ENCODE measurements at regions not wholly inside any gene's neighbourhood (a gene's known extent, or its start where the extent isn't known, plus 50 kb on each side); places are given as distances from the start of the nearest gene placed in this dataset.

- H3K4me2 ChIP-seq (ENCODE audit: insufficient read depth, low read length, poor library complexity, severe bottlenecking), result no peak overlapping the region
- no peak overlapping the region for H3K18ac ChIP-seq (ENCODE audit: low read length)
- no peak overlapping the region for H2BK5ac ChIP-seq (ENCODE audit: low read length)
- no peaks in the 10 kb centered on the region for H3K36me3 ChIP-seq (replicated peaks in 1 of 2; ENCODE audit: control insufficient read depth in 2 of 2, insufficient read depth in 2 of 2, low read length in 2 of 2)
- no peak overlapping the region for H3K23ac ChIP-seq (ENCODE audit: low read depth, low read length, poor library complexity)
- H3K4ac ChIP-seq (ENCODE audit: low read length), result no peak overlapping the region
- H3K4me3 ChIP-seq (ENCODE audit: low read length in 2 of 2), result no peak overlapping the region
- no peak overlapping the region for H3K27ac ChIP-seq (replicated peaks; ENCODE audit: low read length)
- no peak overlapping the region for H2AFZ ChIP-seq (ENCODE audit: low read length)
- no peak overlapping the region for H2BK120ac ChIP-seq (ENCODE audit: low read depth, low read length)
- DNase-seq (ENCODE audit: low spot score), result no peak
- H3K27me3 ChIP-seq (ENCODE audit: control insufficient read depth in 3 of 3, insufficient read depth in 3 of 3, low read depth in 1 of 3, low read length in 3 of 3), result no peaks in the 10 kb centered on the region
- no peak overlapping the region for H3K14ac ChIP-seq (ENCODE audit: low read length)
- no peaks in the 10 kb centered on the region for H3K9me3 ChIP-seq (replicated peaks in 1 of 2; ENCODE audit: control insufficient read depth in 2 of 2, insufficient read depth in 1 of 2, low read depth in 1 of 2, low read length in 2 of 2)
- no peak overlapping the region for H2AK5ac ChIP-seq (ENCODE audit: low read depth, low read length)
- no peak overlapping the region for H4K8ac ChIP-seq (ENCODE audit: low read depth, low read length)
- no peak overlapping the region for H2BK12ac ChIP-seq (ENCODE audit: low read length)
- H3K79me1 ChIP-seq (ENCODE audit: low read depth, low read length), result no peaks in the 10 kb centered on the region
- H3K4me1 ChIP-seq (ENCODE audit: control insufficient read depth in 2 of 2, insufficient read depth in 1 of 2, low read depth in 1 of 2, low read length in 2 of 2), result no peaks in the 10 kb centered on the region
- no peak overlapping the region for H3K9ac ChIP-seq (ENCODE audit: low read depth, low read length, poor library complexity)
- H4K91ac ChIP-seq (ENCODE audit: low read depth, low read length, poor library complexity), result no peak overlapping the region
- H2BK15ac ChIP-seq (ENCODE audit: low read length), result no peak overlapping the region
- WGBS, 2 donors (ENCODE audit: extremely low coverage in 2 of 2, insufficient read length in 2 of 2, insufficient replicate concordance in 1 of 2), result no CpG with 5 or more reads among the region's 4 CpGs
These were observed 165.4 kb upstream of the USP38 start for GRCh38 chr4:143019351-143019750.

GRCh38 chr4:143021384-143021783, 163.3 kb upstream of the USP38 start:
- Histone ChIP-seq H2BK12ac (ENCODE audit: low read length) (no peak overlapping the region), H2BK120ac (ENCODE audit: low read depth, low read length) (no peak overlapping the region), H3K79me1 (ENCODE audit: low read depth, low read length) (no peaks in the 10 kb centered on the region), H3K18ac (ENCODE audit: low read length) (no peak overlapping the region), H3K4me3 (ENCODE audit: low read length in 2 of 2) (no peak overlapping the region), H3K4me1 (ENCODE audit: control insufficient read depth in 2 of 2, insufficient read depth in 1 of 2, low read depth in 1 of 2, low read length in 2 of 2) (no peaks in the 10 kb centered on the region), H3K4me2 (ENCODE audit: insufficient read depth, low read length, poor library complexity, severe bottlenecking) (no peak overlapping the region), H3K9me3 (replicated peaks in 1 of 2; ENCODE audit: control insufficient read depth in 2 of 2, insufficient read depth in 1 of 2, low read depth in 1 of 2, low read length in 2 of 2) (no peaks in the 10 kb centered on the region), H2AK5ac (ENCODE audit: low read depth, low read length) (no peak overlapping the region), H4K91ac (ENCODE audit: low read depth, low read length, poor library complexity) (no peak overlapping the region), H3K4ac (ENCODE audit: low read length) (no peak overlapping the region), H2BK15ac (ENCODE audit: low read length) (no peak overlapping the region), H3K36me3 (replicated peaks in 1 of 2; ENCODE audit: control insufficient read depth in 2 of 2, insufficient read depth in 2 of 2, low read length in 2 of 2) (no peaks in the 10 kb centered on the region), H2AFZ (ENCODE audit: low read length) (no peak overlapping the region), H2BK5ac (ENCODE audit: low read length) (no peak overlapping the region), H3K14ac (ENCODE audit: low read length) (no peak overlapping the region), H3K27ac (replicated peaks; ENCODE audit: low read length) (no peak overlapping the region), H3K9ac (ENCODE audit: low read depth, low read length, poor library complexity) (no peak overlapping the region), H3K23ac (ENCODE audit: low read depth, low read length, poor library complexity) (no peak overlapping the region), H4K8ac (ENCODE audit: low read depth, low read length) (no peak overlapping the region), H3K27me3 (ENCODE audit: control insufficient read depth in 3 of 3, insufficient read depth in 3 of 3, low read depth in 1 of 3, low read length in 3 of 3) (no peaks in the 10 kb centered on the region)
- no peak for DNase-seq (ENCODE audit: low spot score)

GRCh38 chr4:143023239-143023918, 161.3 kb upstream of the USP38 start:
- no peak overlapping the region for H2AFZ ChIP-seq (ENCODE audit: low read length)
- H3K4ac ChIP-seq (ENCODE audit: low read length), result no peak overlapping the region
- no peak overlapping the region for H2BK120ac ChIP-seq (ENCODE audit: low read depth, low read length)
- H2AK5ac ChIP-seq (ENCODE audit: low read depth, low read length), result no peak overlapping the region
- no peaks in the 10 kb centered on the region for H3K9me3 ChIP-seq (replicated peaks in 1 of 2; ENCODE audit: control insufficient read depth in 2 of 2, insufficient read depth in 1 of 2, low read depth in 1 of 2, low read length in 2 of 2)
- H3K27me3 ChIP-seq (ENCODE audit: control insufficient read depth in 3 of 3, insufficient read depth in 3 of 3, low read depth in 1 of 3, low read length in 3 of 3), result no peaks in the 10 kb centered on the region
- no peak overlapping the region for H4K91ac ChIP-seq (ENCODE audit: low read depth, low read length, poor library complexity)
- no peak overlapping the region for H2BK5ac ChIP-seq (ENCODE audit: low read length)
- H2BK15ac ChIP-seq (ENCODE audit: low read length), result no peak overlapping the region
- no peak for DNase-seq (ENCODE audit: low spot score)
- no peak overlapping the region for H3K4me2 ChIP-seq (ENCODE audit: insufficient read depth, low read length, poor library complexity, severe bottlenecking)
- no peaks in the 10 kb centered on the region for H3K36me3 ChIP-seq (replicated peaks in 1 of 2; ENCODE audit: control insufficient read depth in 2 of 2, insufficient read depth in 2 of 2, low read length in 2 of 2)
- H3K23ac ChIP-seq (ENCODE audit: low read depth, low read length, poor library complexity), result no peak overlapping the region
- H4K8ac ChIP-seq (ENCODE audit: low read depth, low read length), result no peak overlapping the region
- no peak overlapping the region for H2BK12ac ChIP-seq (ENCODE audit: low read length)
- H3K27ac ChIP-seq (replicated peaks; ENCODE audit: low read length), result no peak overlapping the region
- no peak overlapping the region for H3K18ac ChIP-seq (ENCODE audit: low read length)
- no peaks in the 10 kb centered on the region for H3K79me1 ChIP-seq (ENCODE audit: low read depth, low read length)
- no peak overlapping the region for H3K9ac ChIP-seq (ENCODE audit: low read depth, low read length, poor library complexity)
- no peak overlapping the region for H3K4me3 ChIP-seq (ENCODE audit: low read length in 2 of 2)
- no peaks in the 10 kb centered on the region for H3K4me1 ChIP-seq (ENCODE audit: control insufficient read depth in 2 of 2, insufficient read depth in 1 of 2, low read depth in 1 of 2, low read length in 2 of 2)
- H3K14ac ChIP-seq (ENCODE audit: low read length), result peak overlapping the region; percentile 43

- no peaks in the 10 kb centered on the region for H3K79me1 ChIP-seq (ENCODE audit: low read depth, low read length)
- DNase-seq (ENCODE audit: low spot score), result no peak
- no peaks in the 10 kb centered on the region for H3K27me3 ChIP-seq (ENCODE audit: control insufficient read depth in 3 of 3, insufficient read depth in 3 of 3, low read depth in 1 of 3, low read length in 3 of 3)
- H4K91ac ChIP-seq (ENCODE audit: low read depth, low read length, poor library complexity), result no peak overlapping the region
- no peak overlapping the region for H4K8ac ChIP-seq (ENCODE audit: low read depth, low read length)
- H3K4ac ChIP-seq (ENCODE audit: low read length), result no peak overlapping the region
- H3K9me3 ChIP-seq (replicated peaks in 1 of 2; ENCODE audit: control insufficient read depth in 2 of 2, insufficient read depth in 1 of 2, low read depth in 1 of 2, low read length in 2 of 2), result no peaks in the 10 kb centered on the region
- H2AFZ ChIP-seq (ENCODE audit: low read length), result no peak overlapping the region
- H3K27ac ChIP-seq (replicated peaks; ENCODE audit: low read length), result no peak overlapping the region
- H2BK5ac ChIP-seq (ENCODE audit: low read length), result no peak overlapping the region
- no peak overlapping the region for H2BK120ac ChIP-seq (ENCODE audit: low read depth, low read length)
- no peak overlapping the region for H3K23ac ChIP-seq (ENCODE audit: low read depth, low read length, poor library complexity)
- H3K4me2 ChIP-seq (ENCODE audit: insufficient read depth, low read length, poor library complexity, severe bottlenecking), result no peak overlapping the region
- WGBS, 2 donors (ENCODE audit: extremely low coverage in 2 of 2, insufficient read length in 2 of 2, insufficient replicate concordance in 1 of 2), result no CpG with 5 or more reads among the region's 3 CpGs
- no peak overlapping the region for H3K18ac ChIP-seq (ENCODE audit: low read length)
- no peaks in the 10 kb centered on the region for H3K4me1 ChIP-seq (ENCODE audit: control insufficient read depth in 2 of 2, insufficient read depth in 1 of 2, low read depth in 1 of 2, low read length in 2 of 2)
- H3K4me3 ChIP-seq (ENCODE audit: low read length in 2 of 2), result no peak overlapping the region
- no peak overlapping the region for H3K9ac ChIP-seq (ENCODE audit: low read depth, low read length, poor library complexity)
- no peak overlapping the region for H2BK15ac ChIP-seq (ENCODE audit: low read length)
- no peaks in the 10 kb centered on the region for H3K36me3 ChIP-seq (replicated peaks in 1 of 2; ENCODE audit: control insufficient read depth in 2 of 2, insufficient read depth in 2 of 2, low read length in 2 of 2)
- no peak overlapping the region for H2AK5ac ChIP-seq (ENCODE audit: low read depth, low read length)
- no peak overlapping the region for H3K14ac ChIP-seq (ENCODE audit: low read length)
- no peak overlapping the region for H2BK12ac ChIP-seq (ENCODE audit: low read length)
These were observed 159.5 kb upstream of the USP38 start for GRCh38 chr4:143025081-143025704.

Data from neuronal stem cell (in vitro differentiated cells).